A549 (cell line): ENCODE measurements at regions not wholly inside any gene's neighbourhood (a gene's known extent, or its start where the extent isn't known, plus 50 kb on each side); places are given as distances from the start of the nearest gene placed in this dataset.
"Not testable (repeated sequence)": the region's sequence is repeated elsewhere in the genome, so short reads cannot be mapped to it uniquely, and the experiment has no call there.

Source experiments
- ATAC-seq, 2 experiments: fragments of 200-7000 bp in 1 of 2; fragments of >200 bp in 1 of 2; cut with Nextera tagmentation in 1 of 2; cut with Tn5 transposase in 1 of 2; 3 replicates each; pipeline versions ENCODE4 v1.8.0 to v1.9.1; 2018 to 2020; ENCODE audit warnings: mild to moderate bottlenecking in 1 of 2, moderate library complexity in 1 of 2
- CTCF ChIA-PET: fragments of 300-600 bp; sonication (Branson Sonifier 250); formaldehyde crosslinking; extraction: SDS; loops from one replicate; lab custom pipeline; 2021; ENCODE audit warnings: antibody characterized with exemption, inconsistent platforms; lab: Yijun Ruan, JAX
- POLR2A ChIA-PET: fragments of 350-600 bp; formaldehyde crosslinking; extraction: SDS; loops from one replicate; lab custom pipeline; 2021; ENCODE audit warnings: antibody characterized with exemption, inconsistent platforms; lab: Yijun Ruan, JAX
- DNase-seq, 2 experiments: peaks; one replicate each; pipeline versions ENCODE4 v3.0.0 to v3.0.0-alpha.2; 2011 to 2016; ENCODE audit warnings: low read depth in 1 of 2, low spot score in 1 of 2
- FAIRE-seq: peaks from 2 replicates; lab custom pipeline; 2011; peaks lifted over from hg19 to GRCh38; lab: Jason Lieb, UNC
- H3K27ac ChIP-seq, 2 experiments: fragments of >200 bp; sonication (Bioruptor Twin); formaldehyde crosslinking; 3 replicates each; pipeline ENCODE4 v1.5.1; 2016 to 2017
- H3K4me1 ChIP-seq: fragments of >200 bp; sonication (Bioruptor Twin); formaldehyde crosslinking; 3 replicates; pipeline ENCODE4 v1.6.1; 2016
- H3K4me2 ChIP-seq: fragments of >200 bp; sonication (Bioruptor Twin); formaldehyde crosslinking; 3 replicates; pipeline ENCODE4 v1.6.1; 2016
- H3K4me3 ChIP-seq: fragments of >200 bp; sonication (Bioruptor Twin); formaldehyde crosslinking; 3 replicates; pipeline ENCODE4 v1.5.1; 2016
- H3K9me3 ChIP-seq: fragments of >200 bp; sonication (Bioruptor Twin); formaldehyde crosslinking; 3 replicates; pipeline ENCODE4 v1.6.1; 2016
- BCL3 ChIP-seq: fragments of >200 bp; sonication (Bioruptor Twin); formaldehyde crosslinking; IDR thresholded peaks from 3 replicates; pipeline ENCODE4 v1.6.1; 2016
- CBX2 ChIP-seq: fragments of 200-600 bp; sonication (generic); IDR thresholded peaks from 2 replicates; pipeline ENCODE4 v1.6.1; 2016; ENCODE audit warnings: low read depth, mild to moderate bottlenecking, borderline replicate concordance
- EHF ChIP-seq: fragments of 250-450 bp; sonication (Bioruptor Pico); IDR thresholded peaks from 2 replicates; pipeline ENCODE4 v1.5.0; 2020; ENCODE audit warnings: mild to moderate bottlenecking
- FOSB ChIP-seq: fragments of 250-450 bp; sonication (Bioruptor Pico); IDR thresholded peaks from 2 replicates; pipeline ENCODE4 v1.5.0; 2020; ENCODE audit warnings: mild to moderate bottlenecking, moderate library complexity
- HEYL ChIP-seq: fragments of 250-450 bp; sonication (Bioruptor Pico); IDR thresholded peaks from 2 replicates; pipeline ENCODE4 v1.8.0; 2021; ENCODE audit warnings: mild to moderate bottlenecking, moderate library complexity
- HMGXB4 ChIP-seq: fragments of 250-450 bp; sonication (Bioruptor Pico); IDR thresholded peaks from 2 replicates; pipeline ENCODE4 v1.5.0; 2021; ENCODE audit warnings: mild to moderate bottlenecking, moderate library complexity, borderline replicate concordance
- HOXA7 ChIP-seq: fragments of 250-450 bp; sonication (Bioruptor Pico); IDR thresholded peaks from 2 replicates; pipeline ENCODE4 v1.5.0; 2020; ENCODE audit warnings: mild to moderate bottlenecking, moderate library complexity
- HOXB13 ChIP-seq: fragments of 250-450 bp; sonication (Bioruptor Pico); IDR thresholded peaks from 2 replicates; pipeline ENCODE4 v1.5.0; 2020; ENCODE audit warnings: low read depth, mild to moderate bottlenecking, moderate library complexity
- JUN ChIP-seq, 2 experiments: fragments of >200 bp; sonication (Bioruptor Twin); formaldehyde crosslinking; IDR thresholded peaks; 2 replicates in 1 of 2; 3 replicates in 1 of 2; pipeline ENCODE4 v1.6.1; 2016 to 2017
- JUNB ChIP-seq: fragments of >200 bp; sonication (Bioruptor Twin); formaldehyde crosslinking; IDR thresholded peaks from 2 replicates; pipeline ENCODE4 v1.6.1; 2016
- KDM5A ChIP-seq: fragments of 200-600 bp; sonication (generic); IDR thresholded peaks from 2 replicates; pipeline ENCODE4 v1.6.1; 2016; ENCODE audit warnings: antibody characterized with exemption, mild to moderate bottlenecking
- MAX ChIP-seq: IDR thresholded peaks from 2 replicates; pipeline ENCODE4 v1.6.1; 2012
- MAZ ChIP-seq: fragments of 150-350 bp; IDR thresholded peaks from 2 replicates; pipeline ENCODE4 v1.6.1; 2014; ENCODE audit warnings: antibody characterized with exemption, low read depth, low read length, borderline replicate concordance
- MYC ChIP-seq: IDR thresholded peaks from 2 replicates; pipeline ENCODE4 v1.6.1; 2012; ENCODE audit warnings: mild to moderate bottlenecking, inconsistent platforms, low read length, improper control_type of control experiment, borderline replicate concordance
- NPAS2 ChIP-seq: fragments of 250-450 bp; sonication (Bioruptor Pico); IDR thresholded peaks from 2 replicates; pipeline ENCODE4 v1.8.0; 2022; ENCODE audit warnings: mild to moderate bottlenecking, moderate library complexity, borderline replicate concordance
- PBX3 ChIP-seq: IDR thresholded peaks from 2 replicates; pipeline ENCODE4 v1.6.1; 2012
- RAD21 ChIP-seq, 2 experiments: fragments of >200 bp in 1 of 2; sonication (Bioruptor Twin) in 1 of 2; formaldehyde crosslinking in 1 of 2; IDR thresholded peaks in 1 of 2; conservative IDR thresholded peaks in 1 of 2; 2 replicates in 1 of 2; 3 replicates in 1 of 2; pipeline ENCODE4 v1.6.1; 2012 to 2018; ENCODE audit warnings: inconsistent platforms in 1 of 2
- RCOR1 ChIP-seq: fragments of 150-350 bp; IDR thresholded peaks from 2 replicates; pipeline ENCODE4 v1.6.1; 2014; ENCODE audit warnings: antibody characterized with exemption, low read length, low read depth
- RFX5 ChIP-seq: fragments of 450-650 bp; IDR thresholded peaks from 2 replicates; pipeline ENCODE4 v1.7.1; 2014; ENCODE audit warnings: antibody characterized with exemption, mild to moderate bottlenecking, moderate library complexity
- RNF2 ChIP-seq: fragments of 200-600 bp; sonication (generic); IDR thresholded peaks from 2 replicates; pipeline ENCODE4 v1.6.1; 2016; ENCODE audit warnings: low read depth, mild to moderate bottlenecking, antibody characterized with exemption, moderate library complexity, borderline replicate concordance
- SMC3 ChIP-seq: fragments of >200 bp; sonication (Bioruptor Twin); formaldehyde crosslinking; IDR thresholded peaks from 3 replicates; pipeline ENCODE4 v1.6.1; 2018; ENCODE audit warnings: inconsistent platforms
- ZFP36 ChIP-seq: fragments of 450-650 bp; IDR thresholded peaks from 2 replicates; pipeline ENCODE4 v1.6.1; 2014; ENCODE audit warnings: borderline replicate concordance; ENCODE audit not compliant: partially characterized antibody
- ZSCAN20 ChIP-seq: fragments of 250-450 bp; sonication (Bioruptor Pico); IDR thresholded peaks from 2 replicates; pipeline ENCODE4 v1.8.0; 2022; ENCODE audit warnings: mild to moderate bottlenecking, moderate library complexity
- WGBS: methylation state at CpG from one replicate; pipeline ENCODE4 v1.1.6; 2017; ENCODE audit errors: missing lambda C conversion rate; 5-methylcytosine and 5-hydroxymethylcytosine counted together

- TF ChIP-seq PBX3: no peak
- no peak for TF ChIP-seq RFX5
- TF ChIP-seq JUNB: no peak
Observed at GRCh38 chr13:84777316-84777715, 895.0 kb upstream of the SLITRK1 start (continued).

- H3K4me1 ChIP-seq: no peaks in the 10 kb centered on the region
- H3K4me2 ChIP-seq: no peak overlapping the region
- no peak for DNase-seq
- ATAC-seq: no peak
- no peaks in the 10 kb centered on the region for H3K9me3 ChIP-seq
- TF ChIP-seq HOXB13 (CRISPR knock-in tag): no peak
- TF ChIP-seq JUN (IDR thresholded peaks at IDR 0.05): no peak
- TF ChIP-seq CBX2: no peak
- TF ChIP-seq HEYL: no peak
- no peak for TF ChIP-seq SMC3
- TF ChIP-seq NPAS2 (CRISPR knock-in tag): no peak
- TF ChIP-seq EHF: no peak
- TF ChIP-seq MYC: no peak
- TF ChIP-seq, all 56 proteins: peak for 0
- Histone ChIP-seq H3K27ac (no peak overlapping the region), H3K4me3 (no peak overlapping the region)
- no peak for FAIRE-seq
- WGBS: 45% methylated on average over 2 of the region's 2 CpGs
- ChIA-PET POLR2A (no interaction called here), CTCF (no interaction called here)
Observed at GRCh38 chr13:84776593-84776992, 894.3 kb upstream of the SLITRK1 start.

GRCh38 chr13:84775920-84776319, 893.6 kb upstream of the SLITRK1 start:
- DNase-seq, POLR2A ChIA-PET, H3K4me2 ChIP-seq, CTCF ChIA-PET, H3K4me1 ChIP-seq, FAIRE-seq, H3K4me3 ChIP-seq, H3K9me3 ChIP-seq, H3K27ac ChIP-seq, ATAC-seq: not testable (repeated sequence)
- WGBS: 35% methylated on average over 9 of the region's 9 CpGs

GRCh38 chr13:84774111-84774510, 891.8 kb upstream of the SLITRK1 start:
- DNase-seq: no peak
- TF ChIP-seq JUNB (no peak), ZSCAN20 (no peak), KDM5A (no peak), PBX3 (no peak), FOSB (no peak), NPAS2 (CRISPR knock-in tag) (no peak), RNF2 (no peak), MAZ (no peak), ZFP36 (no peak), MAX (no peak), HMGXB4 (CRISPR knock-in tag) (no peak), BCL3 (no peak), MYC (no peak), RAD21 (conservative IDR thresholded peaks at IDR 0.05 in 1 of 2, IDR thresholded peaks at IDR 0.05 in 1 of 2) (no peak), HOXA7 (no peak), RCOR1 (no peak)

More at GRCh38 chr13:84774111-84774510, 891.8 kb upstream of the SLITRK1 start:
- H3K4me3 ChIP-seq: no peak overlapping the region
- no peak overlapping the region for H3K27ac ChIP-seq
- ATAC-seq (no peak), FAIRE-seq (no peak)
- H3K4me1 ChIP-seq: no peaks in the 10 kb centered on the region
- no peak overlapping the region for H3K4me2 ChIP-seq
- 7% methylated on average over 2 of the region's 2 CpGs for WGBS
- no peaks in the 10 kb centered on the region for H3K9me3 ChIP-seq
- ChIA-PET POLR2A (no interaction called here), CTCF (no interaction called here)
